ENCODE measurements at regions not wholly inside any gene's neighbourhood (a gene's known extent, or its start where the extent isn't known, plus 50 kb on each side); places are given as distances from the start of the nearest gene placed in this dataset.

DNA sequence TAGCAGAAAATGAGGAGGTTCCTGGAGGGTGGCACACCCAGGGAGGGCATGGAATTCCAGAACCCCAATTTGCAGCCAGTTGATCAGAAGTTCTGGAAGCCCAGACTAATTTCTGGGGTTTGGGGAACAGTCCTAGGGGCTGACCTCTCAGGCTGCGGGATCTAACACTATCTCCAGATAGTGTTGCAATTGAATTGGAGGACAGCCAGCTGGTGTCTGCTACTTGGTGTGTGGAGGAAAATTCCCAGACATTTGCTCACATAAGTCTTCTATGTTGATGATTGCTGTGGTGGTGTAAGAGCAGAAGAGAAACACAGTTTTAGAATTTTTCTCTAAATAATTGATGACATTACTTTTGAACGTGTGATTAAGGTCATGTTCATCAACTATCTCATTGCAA lies 154.3 kb upstream of the RNPC3 start:
- TF ChIP-seq CTCF (IDR thresholded peaks at IDR 0.05), result no peak
- TF ChIP-seq POLR2A (IDR thresholded peaks at IDR 0.05), result no peak

Data from Peyer's patch (tissue), 4 donors.